HEK293T (cell line): ENCODE measurements at regions not wholly inside any gene's neighbourhood (a gene's known extent, or its start where the extent isn't known, plus 50 kb on each side); places are given as distances from the start of the nearest gene placed in this dataset.

Experiments
- CTCF ChIA-PET: fragments of 350-600 bp; formaldehyde crosslinking; extraction: SDS; loops from one replicate; lab custom pipeline; 2021; ENCODE audit warnings: antibody characterized with exemption, inconsistent platforms; lab: Yijun Ruan, JAX
- POLR2A ChIA-PET: fragments of 350-600 bp; formaldehyde crosslinking; extraction: SDS; loops from one replicate; lab custom pipeline; 2020; ENCODE audit warnings: antibody characterized with exemption, inconsistent platforms; lab: Yijun Ruan, JAX
- DNase-seq: peaks from one replicate; pipeline ENCODE4 v3.0.0; 2012; ENCODE audit warnings: mixed read lengths; ENCODE audit errors: extremely low spot score
- ARNT ChIP-seq: fragments of 450-650 bp; IDR thresholded peaks from 2 replicates; pipeline ENCODE4 v1.6.1; 2017; ENCODE audit warnings: mild to moderate bottlenecking
- BHLHE40 ChIP-seq: fragments of 450-650 bp; IDR thresholded peaks from 2 replicates; pipeline ENCODE4 v1.6.1; 2016; ENCODE audit warnings: mild to moderate bottlenecking, moderate library complexity, borderline replicate concordance
- CTBP1 ChIP-seq: fragments of 450-650 bp; IDR thresholded peaks from 2 replicates; pipeline ENCODE4 v1.6.1; 2016; ENCODE audit warnings: borderline replicate concordance
- ELF4 ChIP-seq: fragments of 450-650 bp; IDR thresholded peaks from 2 replicates; pipeline ENCODE4 v1.6.1; 2017; ENCODE audit warnings: antibody characterized with exemption
- FOXA1 ChIP-seq: fragments of 450-650 bp; IDR thresholded peaks from 2 replicates; pipeline ENCODE4 v1.6.1; 2016; ENCODE audit warnings: mild to moderate bottlenecking
- FOXK2 ChIP-seq: fragments of 450-650 bp; IDR thresholded peaks from 2 replicates; pipeline ENCODE4 v1.6.1; 2016; ENCODE audit warnings: mild to moderate bottlenecking
- FOXM1 ChIP-seq: fragments of 450-650 bp; IDR thresholded peaks from 2 replicates; pipeline ENCODE4 v1.6.1; 2017; ENCODE audit warnings: mild to moderate bottlenecking, borderline replicate concordance
- HDGF ChIP-seq: fragments of 450-650 bp; IDR thresholded peaks from 2 replicates; pipeline ENCODE4 v1.6.1; 2017; ENCODE audit warnings: antibody characterized with exemption, borderline replicate concordance
- L3MBTL2 ChIP-seq: fragments of 450-650 bp; conservative IDR thresholded peaks from 2 replicates; pipeline ENCODE4 v1.6.1; 2016; ENCODE audit warnings: mild to moderate bottlenecking
- LEF1 ChIP-seq: fragments of 450-650 bp; IDR thresholded peaks from 2 replicates; pipeline ENCODE4 v1.6.1; 2017; ENCODE audit warnings: mild to moderate bottlenecking, borderline replicate concordance
- NFRKB ChIP-seq: fragments of 450-650 bp; IDR thresholded peaks from 2 replicates; pipeline ENCODE4 v1.6.1; 2016; ENCODE audit warnings: mild to moderate bottlenecking, moderate library complexity
- PKNOX1 ChIP-seq: fragments of 450-650 bp; IDR thresholded peaks from 2 replicates; pipeline ENCODE4 v1.6.1; 2016
- SP1 ChIP-seq: fragments of 450-650 bp; IDR thresholded peaks from 2 replicates; pipeline ENCODE4 v1.6.1; 2017
- SUZ12 ChIP-seq: fragments of 450-650 bp; IDR thresholded peaks from 2 replicates; pipeline ENCODE4 v1.6.1; 2016; ENCODE audit warnings: mild to moderate bottlenecking
- TARDBP ChIP-seq: fragments of 450-650 bp; IDR thresholded peaks from 2 replicates; pipeline ENCODE4 v1.6.1; 2016
- ZNF384 ChIP-seq: fragments of 450-650 bp; IDR thresholded peaks from 2 replicates; pipeline ENCODE4 v1.6.1; 2016

GRCh38 chr4:30879855-30880598 is 159.9 kb downstream of the PCDH7 start:
- POLR2A ChIA-PET = no interaction called here
- TF ChIP-seq CTBP1 (no peak), ARNT (no peak), FOXA1 (no peak), NFRKB (no peak), BHLHE40 (no peak), SP1 (no peak), ZNF384 (no peak), SUZ12 (no peak), L3MBTL2 (no peak), LEF1 (no peak), FOXM1 (no peak), TARDBP (no peak), FOXK2 (no peak)
- no peak for DNase-seq
- CTCF ChIA-PET = no interaction called here

GRCh38 chr4:30881985-30882384 is 161.8 kb downstream of the PCDH7 start:
- TF ChIP-seq BHLHE40 = no peak
- TF ChIP-seq ELF4 = no peak
- ChIA-PET POLR2A (interaction anchor here (1.1 kb wide), 1 partner anchor 164 kb away, joined by 3 read pairs; no protein-coding TSS in a partner anchor), CTCF (no interaction called here)
- no peak for DNase-seq

- DNase-seq = no peak
- CTCF ChIA-PET = no interaction called here
- POLR2A ChIA-PET = interaction anchor here (1.1 kb wide), 1 partner anchor 165 kb away, joined by 3 read pairs; no protein-coding TSS in a partner anchor
- no peak for TF ChIP-seq LEF1
- TF ChIP-seq BHLHE40 = no peak
- no peak for TF ChIP-seq SUZ12
- TF ChIP-seq ZNF384 = no peak
- no peak for TF ChIP-seq HDGF
- TF ChIP-seq L3MBTL2 = no peak
- TF ChIP-seq SP1 = no peak
- TF ChIP-seq PKNOX1 = no peak
- TF ChIP-seq ARNT = no peak
- TF ChIP-seq NFRKB = no peak
- no peak for TF ChIP-seq FOXM1
- TF ChIP-seq FOXK2 = no peak
Observed at GRCh38 chr4:30882443-30882842, 162.3 kb downstream of the PCDH7 start.

- POLR2A ChIA-PET = interaction anchor here (1.1 kb wide), 1 partner anchor 165 kb away, joined by 3 read pairs; no protein-coding TSS in a partner anchor
Observed at GRCh38 chr4:30882995-30883675, 163.0 kb downstream of the PCDH7 start.

GRCh38 chr4:30901461-30902451 is 181.6 kb downstream of the PCDH7 start:
- ChIA-PET POLR2A (no interaction called here), CTCF (no interaction called here)
- TF ChIP-seq ELF4 (no peak), NFRKB (no peak), CTBP1 (peak; percentile 37; the same call in 1 of the 2 replicates), ARNT (no peak), FOXM1 (no peak), PKNOX1 (peak; percentile 95), ZNF384 (peak; percentile 79)
- peak; percentile 14 for DNase-seq

More at GRCh38 chr4:30882995-30883675, 163.0 kb downstream of the PCDH7 start:
- CTCF ChIA-PET = no interaction called here
- no peak for TF ChIP-seq FOXA1
- TF ChIP-seq CTBP1 = no peak
- TF ChIP-seq FOXK2 = no peak
- TF ChIP-seq PKNOX1 = peak; percentile 43
- no peak for TF ChIP-seq SUZ12
- no peak for TF ChIP-seq ELF4
- no peak for TF ChIP-seq TARDBP
- DNase-seq = no peak
